ENCODE measurements at regions not wholly inside any gene's neighbourhood (a gene's known extent, or its start where the extent isn't known, plus 50 kb on each side); places are given as distances from the start of the nearest gene placed in this dataset.

DNA sequence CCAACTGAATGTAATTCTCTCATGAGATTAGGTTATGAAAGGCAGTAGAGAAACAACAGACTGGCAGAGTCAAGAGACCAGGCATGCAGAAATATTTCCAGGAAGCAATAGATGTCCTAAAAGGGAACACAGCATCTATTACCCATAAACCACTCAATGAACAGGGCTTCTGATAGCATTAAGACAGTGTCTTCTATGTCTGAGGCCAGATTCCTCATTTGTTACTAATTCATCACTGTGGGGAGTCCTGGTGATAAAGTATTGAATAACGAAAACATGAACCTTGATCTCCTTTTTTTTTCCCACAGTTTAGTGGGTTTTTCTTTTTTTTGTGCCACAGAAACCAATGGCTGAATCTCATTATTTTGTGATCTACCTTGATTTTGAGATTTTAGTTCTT lies 339.0 kb downstream of the METTL15 start:
- DNase-seq, result no peak

DNA sequence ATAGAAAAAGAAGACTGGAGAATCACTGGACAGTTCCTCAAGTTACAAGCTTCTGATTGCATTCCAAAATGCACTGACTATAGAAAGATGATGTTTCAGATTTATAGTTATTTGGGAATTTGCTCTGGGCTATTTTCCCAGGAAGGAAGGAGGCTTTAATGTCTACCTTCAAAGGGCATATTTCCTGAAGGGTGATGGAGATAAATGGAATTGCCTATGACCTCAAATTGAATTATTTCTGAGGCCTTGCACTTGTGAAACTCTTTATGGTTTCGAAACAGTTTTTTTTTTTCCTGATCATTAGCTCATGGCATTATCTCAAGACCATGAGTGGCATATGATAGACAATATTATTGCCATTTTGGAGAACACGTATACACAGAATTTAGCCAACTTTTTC lies 333.9 kb downstream of the METTL15 start:
- no peak for DNase-seq

GRCh38 chr11:28439403-28439802 lies 331.2 kb downstream of the METTL15 start:
- DNase-seq, result no peak

DNA sequence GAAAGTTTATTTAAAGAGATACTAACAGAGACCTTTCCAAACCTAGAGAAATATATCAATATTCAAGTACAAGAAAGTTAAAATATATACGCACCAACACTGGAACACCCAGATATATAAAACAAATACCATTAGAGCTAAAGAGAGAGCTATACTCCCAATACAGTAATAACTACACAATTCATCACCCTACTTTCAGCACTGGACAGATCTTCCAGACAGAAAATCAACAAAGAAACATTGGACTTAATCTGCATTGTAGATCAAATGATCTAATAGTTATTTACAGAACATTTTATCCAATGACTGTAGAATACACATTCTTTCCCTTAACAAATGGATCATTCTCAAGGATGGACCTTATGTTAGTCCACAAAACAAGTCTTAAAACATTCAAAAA lies 311.9 kb downstream of the METTL15 start:
- DNase-seq, result no peak

DNA sequence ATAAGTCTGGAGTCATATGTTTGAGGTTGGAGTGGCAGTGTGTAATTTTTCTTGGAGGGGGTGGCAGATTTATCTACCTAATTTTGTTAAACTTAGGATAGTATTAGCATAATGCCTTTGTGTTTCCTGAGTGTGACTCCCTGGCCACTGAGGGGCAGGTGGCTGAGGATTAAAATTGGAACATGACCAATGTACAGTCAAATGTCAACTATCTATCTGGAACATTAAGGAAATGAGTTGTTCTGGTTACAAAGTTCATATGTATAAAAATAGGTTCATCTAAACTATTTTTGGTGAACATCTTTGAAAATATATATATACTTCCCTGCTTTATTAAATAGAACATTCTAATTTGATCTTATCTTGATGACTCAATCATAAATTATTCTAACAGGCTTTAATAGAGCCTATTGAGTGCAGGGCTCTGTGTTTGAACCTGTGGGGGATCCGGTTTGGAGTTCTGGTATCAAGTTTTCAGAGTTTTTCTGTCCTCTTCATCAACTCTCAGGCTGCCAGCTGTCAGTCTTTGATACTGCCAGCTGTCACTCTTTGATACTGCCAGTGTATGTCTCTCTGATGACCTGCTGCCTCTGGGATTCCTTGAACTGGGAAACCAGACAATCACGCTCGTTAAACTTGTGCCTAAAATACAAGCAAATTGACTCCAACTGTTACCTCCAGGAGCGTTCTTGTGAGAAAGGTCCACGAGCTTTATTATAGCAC lies 309.6 kb downstream of the METTL15 start:
- no peak for DNase-seq

DNA sequence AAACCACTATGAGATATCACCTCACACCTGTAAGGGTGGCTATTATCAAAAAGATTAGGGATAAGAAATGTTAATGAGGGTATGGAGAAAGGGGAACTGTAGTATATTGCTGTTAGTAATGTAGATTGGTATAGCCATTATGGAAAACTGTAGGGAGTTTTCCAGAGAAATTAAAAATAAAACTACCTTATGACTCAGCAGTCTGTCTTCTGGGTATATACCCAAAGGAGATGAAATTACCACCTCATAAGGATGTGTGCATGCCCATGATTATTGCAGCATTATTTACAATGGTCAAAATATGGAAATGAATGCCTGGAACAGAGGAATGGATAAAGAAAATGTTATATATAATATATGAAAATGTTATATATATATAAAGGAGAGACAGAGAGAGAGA lies 303.8 kb downstream of the METTL15 start:
- DNase-seq, result no peak

GRCh38 chr11:28401446-28401845 lies 293.3 kb downstream of the METTL15 start:
- no peak for DNase-seq

DNA sequence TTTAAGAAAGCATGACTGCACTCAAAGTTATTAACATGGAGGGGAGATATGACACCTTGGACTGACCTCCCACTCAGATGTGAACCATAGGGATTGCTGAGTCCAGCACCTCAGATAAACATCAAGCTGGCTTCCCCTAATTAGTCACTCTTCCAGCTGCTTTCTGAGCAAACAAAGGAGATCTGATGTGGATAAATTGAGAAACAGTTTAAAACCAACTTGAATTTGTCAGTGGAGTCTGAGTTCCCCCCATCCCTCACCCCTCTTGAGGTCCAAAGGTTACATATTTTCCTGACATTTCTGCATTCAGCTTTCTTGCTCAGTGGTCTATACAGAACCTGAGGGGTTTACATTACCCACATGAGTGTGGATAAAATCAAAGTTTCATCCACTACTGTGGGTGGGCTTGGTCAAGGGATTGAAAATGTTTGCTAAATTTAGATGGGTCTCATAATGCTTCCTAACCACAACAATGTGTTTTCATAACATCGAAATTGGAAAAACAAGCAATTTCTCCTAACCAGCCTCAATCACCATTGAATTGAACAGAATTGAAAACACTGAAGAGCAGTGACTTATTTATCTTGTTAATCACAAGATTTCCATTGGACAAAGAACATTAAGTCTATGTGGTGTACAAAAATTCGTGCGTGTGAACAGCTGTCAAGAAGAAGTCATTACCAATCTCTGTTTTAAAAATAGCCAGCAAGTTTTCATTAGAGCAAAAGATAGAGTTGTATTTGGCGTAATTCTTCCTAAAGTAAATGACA lies 292.3 kb downstream of the METTL15 start:
- DNase-seq, result no peak

DNA sequence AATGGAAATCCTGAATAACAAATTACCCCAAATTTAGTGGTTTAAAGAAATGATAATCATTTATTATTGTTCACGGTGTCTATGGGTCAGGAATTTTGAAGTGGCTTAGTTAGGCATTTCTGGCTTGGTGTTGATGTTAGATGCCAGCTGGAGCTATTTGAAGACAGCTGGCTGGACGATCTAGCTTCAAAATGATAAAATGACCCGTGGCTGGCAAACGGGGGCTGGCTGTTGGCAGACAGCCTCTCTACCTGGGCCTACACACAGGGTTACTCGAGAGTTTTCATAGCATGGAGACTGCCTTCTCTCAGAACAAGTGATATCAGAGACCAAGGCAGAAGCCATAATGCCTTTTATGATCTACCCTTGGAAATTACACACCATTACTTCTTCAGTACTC lies 285.2 kb downstream of the METTL15 start:
- DNase-seq, result no peak

DNA sequence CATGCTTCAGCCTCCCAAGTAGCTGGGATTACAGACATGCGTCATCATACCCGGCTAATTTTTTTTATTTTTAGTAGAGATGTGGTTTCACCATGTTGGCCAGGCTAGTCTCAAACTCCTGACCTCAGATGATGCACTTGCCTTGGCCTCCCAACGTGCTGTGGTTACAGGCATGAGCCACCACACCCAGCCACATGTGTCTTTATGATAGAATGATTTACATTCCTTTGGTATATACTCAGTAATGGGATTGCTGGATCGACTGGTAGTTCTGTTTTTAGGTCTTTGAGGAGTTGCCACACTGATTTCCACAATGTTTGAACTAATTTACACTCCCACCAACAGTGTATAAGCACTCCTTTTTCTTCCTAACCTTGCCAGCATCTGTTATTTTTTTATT lies 276.2 kb downstream of the METTL15 start:
- DNase-seq, result no peak

- no peak for DNase-seq
Observed at GRCh38 chr11:28383456-28383855, 275.3 kb downstream of the METTL15 start.

Measured in NCI-H1436 treated with DMSO at 0.1 percent for 48 hours (cell line).